Fibroblast of the aortic adventitia (primary cell): ENCODE measurements at regions not wholly inside any gene's neighbourhood (a gene's known extent, or its start where the extent isn't known, plus 50 kb on each side); places are given as distances from the start of the nearest gene placed in this dataset.
A peak's percentile ranks its signal among the peaks of the same experiment; 100 is the strongest.

Source experiments
- DNase-seq: peaks from one replicate; pipeline ENCODE4 v3.0.0-alpha.2; 2010; ENCODE audit warnings: low read depth
- H3K4me3 ChIP-seq: 2 replicates; pipeline ENCODE4 v1.5.1; 2011; ENCODE audit warnings: low read depth, mild to moderate bottlenecking, control low read depth, low read length, moderate library complexity
- CTCF ChIP-seq: IDR thresholded peaks from 2 replicates; pipeline ENCODE4 v1.5.1; 2011; ENCODE audit warnings: mild to moderate bottlenecking, low read length, control low read depth, inconsistent platforms; ENCODE audit not compliant: insufficient read depth

- H3K4me3 ChIP-seq = no peak overlapping the region
- TF ChIP-seq CTCF = no peak
- no peak for DNase-seq
Observed at GRCh38 chr12:92340441-92341064, 194.9 kb upstream of the BTG1 start.

- no peak for DNase-seq
- H3K4me3 ChIP-seq = no peak overlapping the region
- TF ChIP-seq CTCF = no peak
Observed at GRCh38 chr12:92340003-92340402, 194.4 kb upstream of the BTG1 start.

- DNase-seq = no peak
- no peak for TF ChIP-seq CTCF
- H3K4me3 ChIP-seq = no peak overlapping the region
Observed at GRCh38 chr12:92339198-92339821, 193.7 kb upstream of the BTG1 start.

- TF ChIP-seq CTCF = no peak
- H3K4me3 ChIP-seq = no peak overlapping the region
- peak; percentile 53 for DNase-seq
Observed at GRCh38 chr12:92338671-92339070, 193.0 kb upstream of the BTG1 start.

- TF ChIP-seq CTCF = no peak
Observed at GRCh38 chr12:92338102-92338501, 192.5 kb upstream of the BTG1 start.

GRCh38 chr12:92337128-92337527, 191.5 kb upstream of the BTG1 start:
- no peak for TF ChIP-seq CTCF
- H3K4me3 ChIP-seq = no peak overlapping the region
- no peak for DNase-seq

More at GRCh38 chr12:92338102-92338501, 192.5 kb upstream of the BTG1 start:
- DNase-seq = no peak
- H3K4me3 ChIP-seq = no peak overlapping the region

GRCh38 chr12:92336641-92337040, 191.0 kb upstream of the BTG1 start:
- no peak for TF ChIP-seq CTCF
- no peak overlapping the region for H3K4me3 ChIP-seq
- DNase-seq = no peak
